Neural progenitor cell (in vitro differentiated cells): ENCODE measurements at regions not wholly inside any gene's neighbourhood (a gene's known extent, or its start where the extent isn't known, plus 50 kb on each side); places are given as distances from the start of the nearest gene placed in this dataset.

ENCODE experiments used
- EZH2 ChIP-seq: fragments of 200-600 bp; sonication (generic); IDR thresholded peaks from 2 replicates; pipeline ENCODE4 v1.6.1; 2017; ENCODE audit warnings: antibody characterized with exemption, mild to moderate bottlenecking, moderate library complexity
- EZH2phosphoT487 ChIP-seq: fragments of 200-600 bp; sonication (generic); IDR thresholded peaks from 2 replicates; pipeline ENCODE4 v1.6.1; 2017; ENCODE audit warnings: antibody characterized with exemption
- TF ChIP-seq, protein P1 (sequence below): fragments of 200-600 bp; sonication (generic); IDR thresholded peaks from 2 replicates; pipeline ENCODE4 v1.5.1; 2017; ENCODE audit warnings: antibody characterized with exemption, mild to moderate bottlenecking

- TF ChIP-seq, protein P1, sequence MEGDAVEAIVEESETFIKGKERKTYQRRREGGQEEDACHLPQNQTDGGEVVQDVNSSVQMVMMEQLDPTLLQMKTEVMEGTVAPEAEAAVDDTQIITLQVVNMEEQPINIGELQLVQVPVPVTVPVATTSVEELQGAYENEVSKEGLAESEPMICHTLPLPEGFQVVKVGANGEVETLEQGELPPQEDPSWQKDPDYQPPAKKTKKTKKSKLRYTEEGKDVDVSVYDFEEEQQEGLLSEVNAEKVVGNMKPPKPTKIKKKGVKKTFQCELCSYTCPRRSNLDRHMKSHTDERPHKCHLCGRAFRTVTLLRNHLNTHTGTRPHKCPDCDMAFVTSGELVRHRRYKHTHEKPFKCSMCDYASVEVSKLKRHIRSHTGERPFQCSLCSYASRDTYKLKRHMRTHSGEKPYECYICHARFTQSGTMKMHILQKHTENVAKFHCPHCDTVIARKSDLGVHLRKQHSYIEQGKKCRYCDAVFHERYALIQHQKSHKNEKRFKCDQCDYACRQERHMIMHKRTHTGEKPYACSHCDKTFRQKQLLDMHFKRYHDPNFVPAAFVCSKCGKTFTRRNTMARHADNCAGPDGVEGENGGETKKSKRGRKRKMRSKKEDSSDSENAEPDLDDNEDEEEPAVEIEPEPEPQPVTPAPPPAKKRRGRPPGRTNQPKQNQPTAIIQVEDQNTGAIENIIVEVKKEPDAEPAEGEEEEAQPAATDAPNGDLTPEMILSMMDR: no peak
- TF ChIP-seq EZH2: no peak
- TF ChIP-seq EZH2phosphoT487: no peak
Measured at GRCh38 chr2:150166313-150167051, 321.0 kb downstream of the RND3 start.
